8988T (cell line): ENCODE measurements at regions not wholly inside any gene's neighbourhood (a gene's known extent, or its start where the extent isn't known, plus 50 kb on each side); places are given as distances from the start of the nearest gene placed in this dataset.

Experiments used
- DNase-seq: peaks from one replicate; pipeline ENCODE4 v3.0.0; 2011

GRCh38 chr2:236965021-236965840, 120.5 kb upstream of the COPS8 start:
- DNase-seq: no peak

DNA sequence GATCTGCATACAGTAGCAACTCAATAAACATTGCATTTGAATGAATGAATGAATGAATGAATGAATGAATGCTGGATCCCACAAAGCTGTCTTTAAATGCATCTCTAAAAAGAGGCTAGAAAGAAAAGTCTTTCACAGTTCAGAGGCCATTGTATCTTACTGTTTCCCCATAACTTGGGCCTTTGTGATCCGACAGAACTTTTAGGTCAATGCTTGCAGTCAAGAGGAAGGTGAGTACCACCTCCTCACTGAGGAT, 119.9 kb upstream of the COPS8 start:
- no peak for DNase-seq

DNA sequence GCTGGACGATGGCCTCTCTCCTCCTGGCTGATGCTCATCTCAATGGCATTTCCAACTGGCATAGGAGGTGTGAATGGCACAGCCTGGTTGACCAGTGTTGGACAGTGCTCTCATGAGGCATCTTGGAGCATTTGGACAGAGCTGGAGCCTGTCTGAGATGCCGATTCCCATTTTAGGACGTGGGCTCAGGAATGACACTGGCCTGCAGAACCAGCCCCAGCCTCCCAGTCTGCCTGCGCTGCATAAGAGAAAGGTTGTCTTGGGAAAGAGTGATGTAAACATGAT, 118.2 kb upstream of the COPS8 start:
- no peak for DNase-seq

DNA sequence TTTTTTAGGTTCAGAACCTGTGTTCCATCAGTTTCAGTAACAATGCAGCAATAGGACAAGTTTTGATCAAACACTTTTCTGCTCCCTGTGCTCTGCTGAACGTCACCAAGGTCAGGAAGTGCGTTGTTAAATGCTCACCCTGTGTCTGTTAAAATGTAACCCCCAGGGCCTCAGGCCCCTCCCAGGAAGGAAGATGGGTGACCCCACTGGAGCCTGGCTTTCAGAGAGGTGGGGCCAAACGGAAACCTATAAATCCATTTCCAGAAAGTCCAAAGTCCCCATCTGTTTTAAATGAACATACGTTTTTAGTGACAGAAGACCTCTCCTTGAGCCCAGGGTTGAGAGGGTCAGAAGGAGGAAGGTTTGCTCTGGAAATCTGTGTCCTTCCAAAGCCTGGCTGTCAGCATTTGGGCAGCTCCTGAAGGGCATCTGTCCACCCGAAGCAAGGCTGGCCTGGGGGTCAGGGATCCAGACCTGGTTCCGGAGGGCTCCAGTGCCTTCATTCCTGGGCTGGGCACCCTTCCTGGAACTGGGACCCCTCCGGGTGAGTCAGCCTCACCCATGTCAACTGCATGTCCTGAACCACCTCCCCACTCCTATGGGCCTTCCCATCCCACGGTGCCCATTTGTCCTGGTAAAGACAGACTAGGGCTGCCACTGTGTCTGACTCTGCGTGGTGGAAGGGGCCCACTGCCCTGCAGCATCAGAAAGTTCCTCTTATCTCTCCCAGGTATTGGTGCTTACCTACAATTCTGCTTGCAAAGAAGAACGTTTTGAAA, 117.4 kb upstream of the COPS8 start:
- no peak for DNase-seq

GRCh38 chr2:236968880-236969534, 116.7 kb upstream of the COPS8 start:
- DNase-seq: no peak

- no peak for DNase-seq
Observed at GRCh38 chr2:236969767-236970655, 115.7 kb upstream of the COPS8 start.

- DNase-seq: no peak
Observed at GRCh38 chr2:236970656-236971010, 115.1 kb upstream of the COPS8 start.

- no peak for DNase-seq
Observed at GRCh38 chr2:236971131-236971821, 114.4 kb upstream of the COPS8 start.

- DNase-seq: no peak
Observed at GRCh38 chr2:236971919-236972381, 113.7 kb upstream of the COPS8 start.

GRCh38 chr2:236972491-236973342, 113.0 kb upstream of the COPS8 start:
- DNase-seq: no peak

DNA sequence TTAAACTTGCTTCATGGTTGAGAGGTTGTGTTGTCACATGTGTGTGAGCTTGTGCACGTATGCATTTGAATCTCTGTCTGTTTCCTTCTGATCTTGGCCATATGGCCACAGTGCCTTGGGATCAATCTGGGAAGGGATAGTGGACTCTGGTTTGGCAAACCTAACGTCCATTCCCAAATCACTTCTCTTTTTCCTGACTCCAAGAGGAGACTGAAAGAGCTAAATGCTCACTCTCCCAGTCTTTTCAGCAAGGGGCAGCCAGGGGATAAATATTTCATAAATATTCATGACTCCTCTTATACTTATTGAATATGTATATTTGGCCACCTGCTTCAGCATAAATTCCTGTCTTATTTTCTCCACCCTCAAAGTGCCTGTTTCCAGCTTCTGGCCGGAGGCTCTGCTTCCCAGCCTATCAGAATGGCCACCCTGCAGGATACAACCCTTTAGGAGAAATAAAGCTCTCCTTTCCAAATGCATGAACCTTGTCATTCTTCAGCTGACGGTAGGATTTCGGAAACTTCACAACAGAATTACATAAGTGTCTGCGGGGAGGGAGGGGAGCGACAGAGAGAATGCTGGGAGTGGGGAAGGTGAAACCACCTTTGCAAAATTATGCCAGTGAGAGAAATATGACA, 112.2 kb upstream of the COPS8 start:
- DNase-seq: no peak

DNA sequence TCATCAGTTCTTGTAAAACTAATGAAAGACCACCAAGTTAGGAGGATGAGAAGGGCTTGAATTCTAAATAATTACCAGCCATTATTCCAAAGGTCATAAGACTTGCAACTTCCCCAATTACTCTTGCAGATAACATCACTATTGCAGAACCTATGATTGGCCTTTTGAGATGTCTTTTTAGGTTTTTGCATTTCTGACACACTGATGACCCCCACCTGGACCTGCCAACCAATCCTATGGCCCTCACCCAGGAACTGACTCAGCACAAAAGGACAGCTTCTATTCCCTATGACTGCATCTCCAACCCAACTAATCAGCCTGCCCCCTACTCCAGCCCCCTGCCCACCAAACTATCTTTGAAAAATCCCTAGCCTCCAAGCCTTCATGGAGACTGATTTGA, 111.5 kb upstream of the COPS8 start:
- no peak for DNase-seq

DNA sequence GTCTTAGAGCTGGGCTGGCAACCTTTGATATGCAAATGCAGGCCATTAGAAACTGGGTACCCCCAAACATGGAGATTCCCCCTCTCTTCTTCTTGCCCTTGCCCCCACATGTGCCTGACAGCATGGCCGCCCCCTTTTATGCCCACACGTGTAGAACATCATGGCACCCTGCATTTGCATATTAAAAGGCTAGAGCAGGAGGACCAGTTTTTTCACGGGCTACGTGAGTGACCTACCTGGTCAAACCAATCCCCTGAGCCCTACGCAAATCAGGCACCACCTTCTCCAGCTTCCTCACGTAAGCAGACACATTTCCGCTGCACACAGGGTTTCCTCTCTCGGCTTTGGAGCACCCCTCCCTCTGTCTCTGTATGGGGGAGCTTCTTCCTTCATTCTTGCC, 110.9 kb upstream of the COPS8 start:
- no peak for DNase-seq

DNA sequence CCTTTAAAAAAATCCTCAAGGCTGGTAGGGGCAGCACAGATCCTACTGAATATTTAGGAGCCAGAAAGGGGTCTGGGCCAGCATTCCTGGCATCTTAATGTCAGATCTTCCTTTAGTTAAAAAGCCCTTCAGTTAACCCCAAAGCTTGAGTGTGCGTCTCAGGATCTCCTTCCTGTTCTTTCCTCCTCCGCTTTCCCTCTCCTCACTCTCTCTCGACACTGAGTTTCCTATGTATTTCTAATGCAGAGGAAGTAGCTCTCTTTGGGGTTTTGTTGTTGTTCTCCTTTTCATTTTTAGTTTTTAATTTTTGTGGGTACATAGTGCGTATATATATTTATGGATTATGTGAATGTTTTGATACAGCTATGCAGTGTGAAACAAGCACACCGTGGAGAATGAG, 109.9 kb upstream of the COPS8 start:
- DNase-seq: no peak

DNA sequence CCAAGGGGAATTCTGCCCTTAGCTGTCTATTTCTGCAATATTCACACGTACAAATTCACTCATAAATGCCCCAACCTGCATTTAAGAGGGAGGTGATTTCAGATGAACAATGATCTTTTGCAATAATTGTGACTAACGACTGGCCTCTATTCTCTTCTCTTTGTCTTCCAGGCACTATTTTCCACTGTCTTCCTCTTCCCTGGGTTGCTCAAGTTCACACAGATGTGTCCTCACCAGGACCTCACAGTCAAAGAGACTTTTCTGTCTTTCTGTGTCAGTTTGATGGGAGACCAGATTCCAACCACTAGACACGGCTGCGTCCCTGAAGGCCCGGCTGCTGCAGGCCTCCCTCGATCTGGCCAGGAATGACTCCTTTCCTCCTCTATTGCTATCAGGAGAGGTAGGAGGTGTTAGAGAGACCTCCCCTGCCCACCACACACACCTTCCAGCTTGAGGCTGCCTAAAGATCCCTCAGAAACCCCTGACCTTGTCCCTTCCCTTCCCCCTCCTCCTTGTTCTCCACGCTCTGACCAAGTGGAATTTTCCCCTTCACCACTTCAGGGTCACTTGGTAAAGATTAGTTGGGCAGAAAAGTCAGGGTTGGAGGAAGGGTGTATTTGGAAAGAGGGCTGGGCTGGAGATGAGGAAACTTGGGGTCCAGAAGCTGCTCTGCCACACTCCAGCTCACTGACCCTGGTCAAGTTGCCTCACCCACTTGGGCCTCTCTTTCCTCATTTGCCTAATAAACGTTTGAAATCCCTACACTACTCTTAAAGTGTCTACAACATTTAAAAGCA, 109.2 kb upstream of the COPS8 start:
- DNase-seq: no peak

DNA sequence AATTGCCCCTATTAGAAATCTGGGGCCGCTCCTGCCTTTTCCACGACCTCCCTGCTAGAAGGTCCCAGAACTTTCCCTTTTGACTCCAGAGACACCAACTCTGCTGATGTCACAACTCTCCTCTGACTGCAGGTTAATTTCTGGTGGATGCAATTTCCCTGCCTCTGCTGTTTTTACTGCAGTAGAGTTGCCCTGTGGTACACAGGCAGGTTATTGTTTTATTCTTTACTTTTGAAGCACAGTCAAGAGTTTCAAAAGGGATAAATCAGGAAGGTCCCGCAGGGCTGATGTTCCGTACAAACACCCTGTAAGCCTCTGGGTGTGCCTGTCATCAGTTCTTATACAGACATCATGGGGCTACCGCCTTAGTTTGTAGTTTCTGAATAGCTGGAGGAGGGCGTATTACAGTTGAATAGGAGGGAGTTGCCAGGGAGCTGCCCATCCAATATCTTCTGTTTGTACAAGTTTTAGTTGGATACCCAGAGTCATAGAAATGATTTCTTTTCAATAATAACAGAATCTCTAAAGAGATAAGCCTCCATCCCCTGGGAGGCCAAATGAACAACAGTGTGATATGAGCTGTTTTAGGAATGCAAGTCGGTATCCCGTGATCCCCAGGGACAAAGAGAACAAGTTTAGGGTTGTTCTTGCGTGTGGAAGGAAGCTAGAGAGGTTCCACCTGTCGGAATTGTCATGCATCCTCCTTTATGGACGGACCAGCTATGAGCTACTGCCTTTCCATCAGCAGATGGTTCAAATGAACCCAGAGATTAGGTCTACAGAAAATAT, 108.4 kb upstream of the COPS8 start:
- no peak for DNase-seq

DNA sequence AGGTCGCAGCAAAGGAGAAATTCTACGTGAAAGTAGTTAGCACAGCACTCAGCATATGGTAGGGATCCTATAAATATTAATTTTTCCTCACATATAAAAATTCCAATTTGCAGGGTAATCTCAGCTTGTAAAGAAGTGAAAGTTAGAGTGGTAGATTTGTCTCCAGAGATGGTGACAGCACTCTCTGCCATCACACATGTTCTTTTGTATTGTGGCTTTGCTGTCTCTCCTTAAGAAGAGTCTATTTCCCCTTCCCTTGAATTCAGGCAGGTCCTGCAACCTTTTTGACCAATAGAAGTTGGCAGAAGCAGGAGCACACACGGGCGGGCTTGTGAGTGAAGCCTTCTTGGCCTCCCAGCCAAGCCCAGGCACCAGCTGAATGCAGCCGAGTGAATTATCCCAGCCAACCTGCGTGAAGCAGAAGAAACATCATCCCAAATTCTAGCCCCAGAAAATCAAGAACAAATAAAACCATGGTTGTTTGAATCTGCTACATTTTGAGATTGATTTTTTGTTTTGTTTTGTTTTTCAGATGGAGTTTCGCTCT, 107.8 kb upstream of the COPS8 start:
- DNase-seq: no peak

- DNase-seq: no peak
Observed at GRCh38 chr2:236979664-236980063, 106.0 kb upstream of the COPS8 start.

DNA sequence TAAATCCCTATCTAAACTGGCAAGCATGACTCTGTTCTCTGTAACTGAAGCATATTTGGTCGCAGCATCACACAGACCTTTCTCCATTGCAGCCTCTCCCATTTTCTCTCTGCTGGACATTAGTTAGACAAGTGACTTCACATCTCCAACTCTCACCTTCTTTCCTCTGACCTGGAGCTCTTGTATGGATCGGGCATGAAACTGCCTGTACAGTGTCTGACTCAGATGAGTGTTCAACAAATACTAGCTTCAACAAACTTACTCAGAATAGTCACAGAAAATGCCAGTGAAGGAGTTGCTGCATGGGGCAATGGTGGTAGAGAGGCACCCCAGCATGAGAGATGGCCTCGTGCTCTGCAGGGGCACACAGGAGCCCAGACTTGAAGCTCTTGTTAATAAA, 104.7 kb upstream of the COPS8 start:
- DNase-seq: no peak
